ENCODE measurements at regions not wholly inside any gene's neighbourhood (a gene's known extent, or its start where the extent isn't known, plus 50 kb on each side); places are given as distances from the start of the nearest gene placed in this dataset.

DNA sequence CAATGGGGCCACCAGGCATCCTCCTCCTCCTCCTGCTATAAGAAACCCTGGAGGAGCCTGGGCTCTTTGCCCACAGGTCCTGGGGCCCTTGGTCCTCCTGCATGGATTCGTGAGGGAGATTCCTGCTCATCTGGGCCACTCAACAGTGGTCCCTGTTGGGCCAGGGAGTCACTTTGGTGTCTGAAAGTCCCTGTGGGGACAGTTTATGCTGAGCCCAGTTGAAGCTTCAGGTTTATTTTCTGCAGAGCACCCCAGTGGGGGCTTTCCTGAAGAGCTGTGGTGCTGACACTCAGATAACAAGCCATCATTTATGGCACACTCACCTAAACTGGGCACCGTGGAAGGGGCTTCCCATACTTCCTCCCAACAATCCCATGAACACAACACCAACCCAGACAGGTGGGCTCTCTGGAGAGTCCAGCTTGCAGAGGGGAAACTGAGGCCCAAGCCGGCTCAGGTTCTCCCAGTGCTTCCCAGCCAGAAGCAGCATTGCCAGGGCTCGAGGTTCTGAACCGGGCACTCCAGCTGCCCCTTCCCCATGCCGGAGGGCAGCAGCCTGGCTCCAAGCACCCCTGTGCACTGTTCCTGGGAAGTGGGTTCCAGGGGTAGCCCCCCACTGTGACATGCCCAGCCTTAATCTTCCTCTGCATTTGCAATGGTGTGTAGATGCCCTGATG lies 91.3 kb downstream of the MYEOV start:
- Histone ChIP-seq H3K27me3 (ENCODE audit: control insufficient read depth in 1 of 2, insufficient read depth in 1 of 2, low read length in 2 of 2) (no peaks in the 10 kb centered on the region), H3K79me1 (replicated peaks; ENCODE audit: low read length, poor library complexity, severe bottlenecking) (no peaks in the 10 kb centered on the region), H2BK120ac (ENCODE audit: low read depth, low read length) (no peak overlapping the region), H4K91ac (ENCODE audit: low read length) (no peak overlapping the region), H3K27ac (ENCODE audit: low read length, poor library complexity, severe bottlenecking) (no peak overlapping the region), H3K18ac (ENCODE audit: low read depth in 1 of 2, low read length in 2 of 2) (no peak overlapping the region), H3K9me3 (ENCODE audit: control insufficient read depth, low read length) (peaks cover 23% of the 10 kb centered on the region), H3K4me3 (ENCODE audit: insufficient read depth in 1 of 2, low read depth in 1 of 2, low read length in 2 of 2) (no peak overlapping the region), H4K8ac (ENCODE audit: low read length) (no peak overlapping the region), H2AK5ac (ENCODE audit: low read length, severe bottlenecking) (no peak overlapping the region), H3K14ac (ENCODE audit: low read length in 2 of 2) (peak overlapping the region in 1 of 2 experiments; percentile 39), H2BK15ac (ENCODE audit: low read depth, poor library complexity, severe bottlenecking) (peak overlapping the region; percentile 56), H3K4ac (ENCODE audit: low read depth in 1 of 2, low read length in 2 of 2) (no peak overlapping the region), H2BK12ac (ENCODE audit: low read length in 2 of 2) (no peak overlapping the region), H3K4me1 (ENCODE audit: control insufficient read depth, insufficient read depth, low read depth, low read length) (peaks cover 3% of the 10 kb centered on the region), H3K9ac (ENCODE audit: low read length) (no peak overlapping the region), H2BK5ac (ENCODE audit: low read depth, low read length, poor library complexity, severe bottlenecking) (no peak overlapping the region), H3K4me2 (ENCODE audit: low read length, poor library complexity, severe bottlenecking) (no peak overlapping the region), H3K23ac (ENCODE audit: low read length in 2 of 2) (no peak overlapping the region), H2AFZ (ENCODE audit: low read depth, low read length) (no peak overlapping the region), H3K36me3 (ENCODE audit: control insufficient read depth in 1 of 2, insufficient read depth in 2 of 2, low read depth in 1 of 2, low read length in 2 of 2) (no peaks in the 10 kb centered on the region)
- DNase-seq = no peak
- WGBS = 95% methylated on average over 6 of the region's 6 CpGs

DNA sequence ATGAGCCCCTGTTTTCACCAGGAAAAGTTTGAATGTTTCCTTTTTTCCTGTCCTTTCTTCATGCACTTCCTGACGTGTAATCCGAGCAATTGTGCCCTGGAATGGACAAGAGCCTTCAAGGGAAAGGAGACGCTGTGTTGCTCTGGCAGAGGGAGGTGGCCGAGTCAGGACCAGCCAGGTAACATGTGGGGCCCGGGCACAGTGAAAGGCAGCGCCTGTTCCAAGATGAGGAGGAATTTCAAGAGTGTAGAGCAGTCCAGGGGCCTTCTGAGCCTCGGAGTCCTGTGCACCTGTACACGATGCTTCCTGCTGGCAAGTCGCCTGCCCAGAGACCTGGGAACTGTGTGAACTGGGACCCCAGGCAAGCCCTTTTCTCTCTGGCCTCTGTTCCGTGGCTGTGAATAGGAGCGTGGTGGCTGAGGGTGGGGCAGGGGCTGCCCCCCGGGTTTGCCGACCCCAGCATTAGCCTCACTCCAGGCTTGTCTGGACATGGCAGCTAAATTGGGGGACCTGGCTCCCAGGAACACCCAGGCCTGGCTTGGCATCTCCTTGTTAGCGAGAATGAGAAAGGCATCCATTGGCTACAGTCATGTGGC lies 92.0 kb downstream of the MYEOV start:
- Histone ChIP-seq H3K9ac (ENCODE audit: low read length) (no peak overlapping the region), H3K23ac (ENCODE audit: low read length in 2 of 2) (no peak overlapping the region)
- 95% methylated on average over 14 of the region's 14 CpGs for WGBS

DNA sequence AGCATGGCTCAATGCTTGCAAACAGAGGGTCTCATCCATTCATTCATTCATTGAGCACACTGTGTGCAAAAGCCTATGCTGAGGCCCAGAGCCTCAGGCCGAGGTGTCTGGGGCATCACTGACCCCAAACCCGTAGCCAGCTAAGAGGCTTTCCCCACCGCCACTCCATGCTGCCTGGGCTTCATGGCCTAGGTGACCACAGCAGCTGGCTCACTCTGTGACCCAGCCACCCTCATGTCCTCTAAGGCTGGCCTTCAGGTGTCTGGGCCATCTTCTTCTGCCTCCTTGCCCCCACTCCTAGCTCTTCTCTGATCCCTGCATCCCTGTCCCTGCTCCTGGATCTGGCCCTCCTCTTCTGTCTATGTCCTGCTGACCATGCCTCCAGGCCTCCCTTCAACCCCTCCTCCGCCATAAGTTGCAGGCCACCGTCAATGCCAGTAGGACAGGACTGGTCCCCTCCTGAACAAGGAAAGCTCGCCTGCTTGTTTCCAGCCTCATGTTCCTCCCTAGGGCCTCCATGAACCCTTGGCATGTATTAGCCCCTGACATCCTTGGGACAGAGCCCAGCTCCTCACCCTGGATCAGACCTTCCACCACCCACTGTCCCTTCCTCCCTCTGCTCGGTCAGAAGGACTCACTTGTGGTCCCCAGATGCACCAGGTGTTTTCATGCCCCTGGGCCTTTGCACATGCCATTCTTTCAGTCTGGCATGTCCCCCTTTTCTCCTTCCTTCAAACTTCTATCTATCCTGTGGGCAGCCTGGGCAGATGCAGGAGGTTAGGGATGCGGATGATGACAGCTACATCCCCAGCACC lies 92.8 kb downstream of the MYEOV start:
- Histone ChIP-seq H3K14ac (ENCODE audit: low read length in 2 of 2) (no peak overlapping the region), H3K4ac (ENCODE audit: low read depth in 1 of 2, low read length in 2 of 2) (no peak overlapping the region)
- 90% methylated on average over 8 of the region's 8 CpGs for WGBS

More for the DNA sequence above, 92.0 kb downstream of the MYEOV start:
- Histone ChIP-seq H2AFZ (ENCODE audit: low read depth, low read length) (no peak overlapping the region), H3K4me3 (ENCODE audit: insufficient read depth in 1 of 2, low read depth in 1 of 2, low read length in 2 of 2) (no peak overlapping the region), H3K27ac (ENCODE audit: low read length, poor library complexity, severe bottlenecking) (no peak overlapping the region), H4K91ac (ENCODE audit: low read length) (no peak overlapping the region), H3K4ac (ENCODE audit: low read depth in 1 of 2, low read length in 2 of 2) (no peak overlapping the region), H2BK5ac (ENCODE audit: low read depth, low read length, poor library complexity, severe bottlenecking) (no peak overlapping the region), H2AK5ac (ENCODE audit: low read length, severe bottlenecking) (no peak overlapping the region), H3K4me1 (ENCODE audit: control insufficient read depth, insufficient read depth, low read depth, low read length) (peaks cover 2% of the 10 kb centered on the region), H2BK15ac (ENCODE audit: low read depth, poor library complexity, severe bottlenecking) (no peak overlapping the region), H3K36me3 (ENCODE audit: control insufficient read depth in 1 of 2, insufficient read depth in 2 of 2, low read depth in 1 of 2, low read length in 2 of 2) (no peaks in the 10 kb centered on the region), H3K4me2 (ENCODE audit: low read length, poor library complexity, severe bottlenecking) (no peak overlapping the region), H2BK120ac (ENCODE audit: low read depth, low read length) (no peak overlapping the region), H3K79me1 (replicated peaks; ENCODE audit: low read length, poor library complexity, severe bottlenecking) (no peaks in the 10 kb centered on the region), H3K27me3 (ENCODE audit: control insufficient read depth in 1 of 2, insufficient read depth in 1 of 2, low read length in 2 of 2) (no peaks in the 10 kb centered on the region), H2BK12ac (ENCODE audit: low read length in 2 of 2) (no peak overlapping the region), H3K9me3 (ENCODE audit: control insufficient read depth, low read length) (peaks cover 23% of the 10 kb centered on the region), H3K14ac (ENCODE audit: low read length in 2 of 2) (peak overlapping the region in 1 of 2 experiments; percentile 18), H4K8ac (ENCODE audit: low read length) (no peak overlapping the region), H3K18ac (ENCODE audit: low read depth in 1 of 2, low read length in 2 of 2) (no peak overlapping the region)
- no peak for DNase-seq

DNA sequence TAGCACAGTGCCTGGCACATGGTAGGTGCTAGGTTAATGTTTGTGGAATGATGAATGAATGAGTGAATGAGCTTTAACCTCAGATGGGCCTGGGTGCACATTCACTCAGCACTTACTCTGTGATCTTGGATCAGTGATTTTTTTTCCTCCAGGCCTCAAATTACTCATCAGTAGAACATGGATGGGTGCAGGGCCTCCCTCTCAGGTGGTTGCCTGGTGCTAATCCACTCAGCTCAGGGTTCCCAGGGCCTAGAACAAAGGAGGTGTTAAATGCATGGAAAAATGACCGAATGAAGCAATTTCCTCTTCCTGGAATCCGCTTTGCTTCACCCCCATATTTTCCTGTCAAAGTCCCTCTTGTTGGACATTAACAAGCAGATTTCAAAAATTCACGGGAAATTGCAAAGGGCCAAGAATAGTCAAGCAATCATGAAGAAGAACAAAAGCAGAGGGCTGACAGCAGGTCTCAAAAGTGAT lies 93.5 kb downstream of the MYEOV start:
- Histone ChIP-seq H2AK5ac (ENCODE audit: low read length, severe bottlenecking) (no peak overlapping the region), H3K27me3 (ENCODE audit: control insufficient read depth in 1 of 2, insufficient read depth in 1 of 2, low read length in 2 of 2) (peaks cover 0 to 6% of the 10 kb centered on the region in 2 experiments), H4K8ac (ENCODE audit: low read length) (no peak overlapping the region), H3K36me3 (ENCODE audit: control insufficient read depth in 1 of 2, insufficient read depth in 2 of 2, low read depth in 1 of 2, low read length in 2 of 2) (no peaks in the 10 kb centered on the region), H3K4ac (ENCODE audit: low read depth in 1 of 2, low read length in 2 of 2) (no peak overlapping the region), H3K4me1 (ENCODE audit: control insufficient read depth, insufficient read depth, low read depth, low read length) (no peaks in the 10 kb centered on the region), H3K79me1 (replicated peaks; ENCODE audit: low read length, poor library complexity, severe bottlenecking) (no peaks in the 10 kb centered on the region), H3K4me3 (ENCODE audit: insufficient read depth in 1 of 2, low read depth in 1 of 2, low read length in 2 of 2) (no peak overlapping the region), H2BK120ac (ENCODE audit: low read depth, low read length) (no peak overlapping the region), H3K23ac (ENCODE audit: low read length in 2 of 2) (no peak overlapping the region), H2AFZ (ENCODE audit: low read depth, low read length) (no peak overlapping the region), H3K9me3 (ENCODE audit: control insufficient read depth, low read length) (peaks cover 23% of the 10 kb centered on the region), H4K91ac (ENCODE audit: low read length) (no peak overlapping the region), H3K14ac (ENCODE audit: low read length in 2 of 2) (no peak overlapping the region), H2BK12ac (ENCODE audit: low read length in 2 of 2) (no peak overlapping the region), H2BK5ac (ENCODE audit: low read depth, low read length, poor library complexity, severe bottlenecking) (no peak overlapping the region), H3K4me2 (ENCODE audit: low read length, poor library complexity, severe bottlenecking) (no peak overlapping the region), H3K27ac (ENCODE audit: low read length, poor library complexity, severe bottlenecking) (no peak overlapping the region), H3K9ac (ENCODE audit: low read length) (no peak overlapping the region), H2BK15ac (ENCODE audit: low read depth, poor library complexity, severe bottlenecking) (no peak overlapping the region), H3K18ac (ENCODE audit: low read depth in 1 of 2, low read length in 2 of 2) (no peak overlapping the region)
- 95% methylated on average over 3 of the region's 3 CpGs for WGBS
- DNase-seq = no peak

More for the DNA sequence above, 92.8 kb downstream of the MYEOV start:
- Histone ChIP-seq H3K23ac (ENCODE audit: low read length in 2 of 2) (no peak overlapping the region), H3K27ac (ENCODE audit: low read length, poor library complexity, severe bottlenecking) (no peak overlapping the region), H3K18ac (ENCODE audit: low read depth in 1 of 2, low read length in 2 of 2) (no peak overlapping the region), H2AFZ (ENCODE audit: low read depth, low read length) (no peak overlapping the region), H3K4me2 (ENCODE audit: low read length, poor library complexity, severe bottlenecking) (no peak overlapping the region), H3K36me3 (ENCODE audit: control insufficient read depth in 1 of 2, insufficient read depth in 2 of 2, low read depth in 1 of 2, low read length in 2 of 2) (no peaks in the 10 kb centered on the region), H2AK5ac (ENCODE audit: low read length, severe bottlenecking) (no peak overlapping the region), H3K4me3 (ENCODE audit: insufficient read depth in 1 of 2, low read depth in 1 of 2, low read length in 2 of 2) (no peak overlapping the region), H3K79me1 (replicated peaks; ENCODE audit: low read length, poor library complexity, severe bottlenecking) (no peaks in the 10 kb centered on the region), H2BK15ac (ENCODE audit: low read depth, poor library complexity, severe bottlenecking) (no peak overlapping the region), H4K8ac (ENCODE audit: low read length) (no peak overlapping the region), H3K9me3 (ENCODE audit: control insufficient read depth, low read length) (peaks cover 23% of the 10 kb centered on the region), H2BK120ac (ENCODE audit: low read depth, low read length) (no peak overlapping the region), H2BK5ac (ENCODE audit: low read depth, low read length, poor library complexity, severe bottlenecking) (no peak overlapping the region), H2BK12ac (ENCODE audit: low read length in 2 of 2) (no peak overlapping the region), H3K9ac (ENCODE audit: low read length) (no peak overlapping the region), H3K27me3 (ENCODE audit: control insufficient read depth in 1 of 2, insufficient read depth in 1 of 2, low read length in 2 of 2) (peaks cover 0 to 5% of the 10 kb centered on the region in 2 experiments), H3K4me1 (ENCODE audit: control insufficient read depth, insufficient read depth, low read depth, low read length) (no peaks in the 10 kb centered on the region), H4K91ac (ENCODE audit: low read length) (peak overlapping the region; percentile 31)
- no peak for DNase-seq

Measured in mesenchymal stem cell (in vitro differentiated cells and primary cell).